Activated CD8-positive, alpha-beta memory T cell treated with anti-CD3 and anti-CD28 coated beads, Interleukin-2, amount 10 ng/mL, durations not matched to agents 7 days and 5 days (primary cell): ENCODE measurements at regions not wholly inside any gene's neighbourhood (a gene's known extent, or its start where the extent isn't known, plus 50 kb on each side); places are given as distances from the start of the nearest gene placed in this dataset.

ENCODE experiments used
- ATAC-seq: fragments of 150-1000 bp; cut with Tn5 transposase; one replicate; pipeline ENCODE4 v1.10.0; 2021; ENCODE audit warnings: moderate library complexity
- CTCF ChIA-PET: fragments of 350-600 bp; sonication (Branson Sonifier 250); formaldehyde crosslinking; loops from one replicate; lab custom pipeline; 2021; ENCODE audit warnings: antibody characterized with exemption; lab: Charles Lee
- DNase-seq: peaks from one replicate; pipeline ENCODE4 v3.0.0-alpha.2; 2020
- H3K27ac Mint-ChIP-seq: one replicate; pipeline ENCODE4 v1.8.0; 2021; ENCODE audit warnings: mild to moderate bottlenecking, mixed read lengths
- H3K27me3 Mint-ChIP-seq: one replicate; pipeline ENCODE4 v1.8.0; 2021; ENCODE audit warnings: mixed read lengths
- H3K36me3 Mint-ChIP-seq: one replicate; pipeline ENCODE4 v1.8.0; 2021; ENCODE audit warnings: mild to moderate bottlenecking, mixed read lengths
- H3K4me1 Mint-ChIP-seq: one replicate; pipeline ENCODE4 v1.8.0; 2021; ENCODE audit warnings: mixed read lengths
- H3K4me3 Mint-ChIP-seq: one replicate; pipeline ENCODE4 v1.8.0; 2021; ENCODE audit warnings: mild to moderate bottlenecking, moderate library complexity, mixed read lengths
- H3K9me3 Mint-ChIP-seq: one replicate; pipeline ENCODE4 v1.8.0; 2022; ENCODE audit warnings: low read depth, mixed read lengths

DNA sequence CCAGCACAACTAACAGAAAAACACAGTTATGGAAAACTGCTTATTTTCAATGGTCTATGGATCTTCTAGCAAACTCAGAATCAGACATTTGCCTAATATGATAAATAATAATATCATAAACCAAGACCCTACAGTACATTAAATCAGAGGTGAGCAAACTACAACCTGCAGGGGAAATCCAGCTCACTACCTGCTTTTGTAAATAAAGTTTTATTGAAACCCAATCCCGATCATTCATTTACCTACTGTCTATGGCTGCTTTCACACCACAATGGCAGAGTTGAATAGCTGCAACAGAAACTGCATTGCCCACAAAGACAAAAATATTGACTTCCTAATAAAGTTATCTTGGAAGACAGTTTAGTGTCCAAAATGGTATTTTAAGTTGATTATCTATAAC, 108.5 kb downstream of the ELAPOR2 start:
- Mint-ChIP-seq H3K9me3 (no peaks in the 10 kb centered on the region), H3K4me1 (peaks cover 2% of the 10 kb centered on the region), H3K27me3 (peaks cover 6% of the 10 kb centered on the region), H3K36me3 (no peaks in the 10 kb centered on the region), H3K27ac (no peak overlapping the region), H3K4me3 (no peak overlapping the region)
- ATAC-seq (no peak), DNase-seq (no peak)
- CTCF ChIA-PET: interaction anchor here (1.0 kb wide), 1 partner anchor 110 kb away, joined by 3 read pairs; no protein-coding TSS in a partner anchor

DNA sequence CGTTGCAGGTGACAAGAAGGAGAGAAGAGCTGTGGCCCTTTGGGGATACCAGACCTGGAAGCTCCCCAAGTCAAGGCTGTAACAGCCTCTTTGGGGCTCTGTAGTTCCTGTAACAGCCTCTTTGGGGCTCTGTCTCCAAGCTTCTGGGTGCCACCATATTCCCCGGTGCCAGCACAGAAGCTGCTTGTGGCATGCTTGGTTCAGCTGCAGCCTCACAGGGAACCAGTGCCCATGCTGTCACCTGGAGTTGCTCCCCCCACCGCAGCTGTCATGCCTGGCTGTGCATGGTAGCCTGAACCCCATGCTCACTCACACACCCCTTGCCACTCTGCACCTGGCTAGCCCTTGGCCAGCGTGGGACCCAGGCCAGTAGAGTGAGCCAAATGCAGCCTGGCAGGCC, 109.1 kb downstream of the ELAPOR2 start:
- H3K4me1 Mint-ChIP-seq: peaks cover 2% of the 10 kb centered on the region
- no peak for ATAC-seq
- CTCF ChIA-PET: interaction anchor here (1.0 kb wide), 1 partner anchor 111 kb away, joined by 3 read pairs; no protein-coding TSS in a partner anchor
- H3K36me3 Mint-ChIP-seq: no peaks in the 10 kb centered on the region
- no peaks in the 10 kb centered on the region for H3K9me3 Mint-ChIP-seq
- H3K27ac Mint-ChIP-seq: no peak overlapping the region
- no peak for DNase-seq
- peaks cover 3% of the 10 kb centered on the region for H3K27me3 Mint-ChIP-seq
- no peak overlapping the region for H3K4me3 Mint-ChIP-seq

DNA sequence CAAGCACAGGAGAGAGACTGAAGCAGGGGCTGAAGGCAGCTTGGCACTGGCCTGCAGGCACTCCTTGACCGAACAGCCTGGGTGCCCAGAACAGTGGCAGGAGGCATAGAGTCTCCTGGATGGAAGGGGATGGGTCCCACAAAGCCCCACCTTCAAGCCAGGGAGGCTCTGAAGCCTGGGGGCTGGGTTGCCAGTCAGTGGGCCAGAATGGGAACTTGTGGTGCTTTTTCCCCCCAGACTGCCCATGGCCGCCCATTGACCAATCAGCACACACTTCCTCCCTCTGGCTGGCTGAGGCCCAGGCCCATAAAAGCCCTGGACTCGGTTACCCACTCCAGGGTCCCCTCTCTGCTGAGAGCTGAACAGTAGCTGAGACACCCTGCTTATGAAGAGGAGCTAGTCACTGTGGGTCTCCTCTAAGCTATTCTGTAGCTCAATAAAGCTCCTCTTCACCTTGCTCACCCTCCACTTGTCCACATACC, 109.6 kb downstream of the ELAPOR2 start:
- Mint-ChIP-seq H3K27ac (no peak overlapping the region), H3K36me3 (no peaks in the 10 kb centered on the region), H3K4me1 (peaks cover 2% of the 10 kb centered on the region), H3K9me3 (no peaks in the 10 kb centered on the region), H3K4me3 (no peak overlapping the region), H3K27me3 (peaks cover 3% of the 10 kb centered on the region)
- CTCF ChIA-PET: interaction anchor here (1.0 kb wide), 1 partner anchor 112 kb away, joined by 3 read pairs; no protein-coding TSS in a partner anchor
- ATAC-seq (no peak), DNase-seq (no peak)

DNA sequence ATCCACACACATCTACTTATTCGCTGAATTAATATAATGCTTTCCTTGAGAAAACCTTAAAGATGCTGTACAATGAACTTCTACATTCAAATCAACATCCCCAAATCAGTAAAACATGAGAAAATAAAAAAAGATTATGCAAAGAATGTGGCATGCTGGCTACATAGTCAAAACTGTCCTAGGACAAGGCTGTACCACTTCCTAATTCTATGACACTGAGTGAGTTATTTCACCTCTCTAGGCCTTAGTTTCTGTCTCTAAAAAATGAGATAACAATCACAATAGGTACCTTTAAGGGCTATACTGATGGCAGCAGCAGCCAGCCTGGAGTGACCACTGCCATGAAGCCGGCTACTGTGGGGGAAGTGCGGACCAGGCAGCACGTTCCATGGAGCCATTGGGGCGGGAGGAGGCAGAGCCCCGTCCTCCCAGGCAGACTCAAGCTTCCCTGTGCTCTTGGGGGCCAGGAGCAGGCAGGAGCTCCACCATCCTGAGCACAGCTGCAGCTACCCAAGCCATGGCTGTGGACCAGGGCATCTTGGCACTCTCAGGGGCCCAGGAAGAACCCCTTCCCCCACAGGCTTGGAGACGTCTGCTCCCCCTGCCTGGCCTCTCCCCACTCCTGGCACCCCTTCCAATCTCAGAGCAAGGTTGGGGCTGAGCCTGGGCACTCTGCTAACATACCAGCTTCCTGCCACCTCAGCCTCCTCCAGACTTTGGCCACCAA, 110.2 kb downstream of the ELAPOR2 start:
- no peaks in the 10 kb centered on the region for H3K36me3 Mint-ChIP-seq
- H3K27me3 Mint-ChIP-seq: peaks cover 3% of the 10 kb centered on the region
- H3K4me3 Mint-ChIP-seq: no peak overlapping the region
- CTCF ChIA-PET: no interaction called here
- H3K27ac Mint-ChIP-seq: no peak overlapping the region
- H3K4me1 Mint-ChIP-seq: peaks cover 2% of the 10 kb centered on the region
- ATAC-seq (no peak), DNase-seq (no peak)
- no peaks in the 10 kb centered on the region for H3K9me3 Mint-ChIP-seq

DNA sequence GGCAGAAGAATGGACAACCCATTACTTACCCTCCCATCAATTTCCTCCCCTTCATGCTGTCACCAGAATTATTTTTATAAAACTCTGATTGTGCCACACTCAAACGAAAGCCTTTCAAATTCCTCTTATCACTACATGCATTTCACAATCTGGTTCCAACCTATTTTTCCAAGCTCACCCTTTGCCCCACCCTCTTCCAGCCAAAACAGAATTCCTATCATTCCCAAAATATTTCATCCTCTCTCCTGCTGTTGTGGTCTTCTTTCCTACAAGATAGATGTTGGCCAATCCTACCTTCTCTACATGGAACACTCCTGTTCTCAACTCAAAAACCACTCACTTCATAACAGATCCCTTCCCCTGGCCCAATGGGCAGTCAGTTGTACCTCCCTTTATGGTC, 111.5 kb downstream of the ELAPOR2 start:
- ATAC-seq: no peak
- Mint-ChIP-seq H3K9me3 (no peaks in the 10 kb centered on the region), H3K4me3 (no peak overlapping the region), H3K4me1 (peaks cover 2% of the 10 kb centered on the region), H3K27me3 (peaks cover under 1% of the 10 kb centered on the region), H3K36me3 (no peaks in the 10 kb centered on the region), H3K27ac (no peak overlapping the region)
- no peak for DNase-seq
- CTCF ChIA-PET: no interaction called here

DNA sequence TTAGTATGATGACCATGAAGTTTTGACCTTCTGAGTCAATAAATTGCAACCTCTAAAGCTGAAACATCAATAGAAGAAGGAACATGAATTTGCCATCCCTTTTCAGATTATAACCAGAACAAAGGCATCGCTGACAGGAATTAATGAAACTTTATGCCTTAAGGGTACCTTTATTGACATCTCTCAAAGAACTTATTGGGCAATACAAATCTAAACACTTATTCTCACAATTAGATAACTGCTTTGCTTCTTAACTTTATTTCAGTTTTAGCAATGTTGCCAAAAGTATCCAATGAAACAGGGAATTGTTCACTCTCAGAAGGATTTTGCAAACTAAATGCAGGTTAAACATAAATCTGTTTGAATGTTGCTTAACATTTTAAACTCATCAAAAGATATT, 116.0 kb downstream of the ELAPOR2 start:
- no peaks in the 10 kb centered on the region for H3K36me3 Mint-ChIP-seq
- ATAC-seq (no peak), DNase-seq (no peak)
- no peaks in the 10 kb centered on the region for H3K9me3 Mint-ChIP-seq
- no peak overlapping the region for H3K4me3 Mint-ChIP-seq
- no peak overlapping the region for H3K27ac Mint-ChIP-seq
- CTCF ChIA-PET: interaction anchor here (1.3 to 4.7 kb wide), 2 partner anchors 17 to 204 kb away, joined by 3 to 29 read pairs; no protein-coding TSS in a partner anchor
- peaks cover 6% of the 10 kb centered on the region for H3K27me3 Mint-ChIP-seq
- no peaks in the 10 kb centered on the region for H3K4me1 Mint-ChIP-seq

DNA sequence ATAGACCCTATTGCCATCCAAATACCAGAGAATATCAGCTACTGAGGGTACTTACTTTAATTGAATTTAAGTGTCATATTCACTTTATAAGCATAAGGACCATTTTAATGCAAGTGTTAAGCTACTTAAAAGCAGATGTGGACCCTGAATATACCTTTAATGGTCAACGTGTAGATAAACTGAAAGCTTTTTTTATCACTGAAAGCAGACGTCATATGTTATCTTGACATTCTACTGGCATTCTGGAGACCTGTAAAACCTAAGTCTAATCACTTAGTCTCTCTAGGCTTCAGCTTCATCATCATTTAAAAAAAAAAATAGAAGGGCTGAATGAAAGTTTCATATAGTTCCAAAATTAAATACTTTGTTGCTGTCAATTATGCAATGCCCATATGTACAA, 116.5 kb downstream of the ELAPOR2 start:
- no peak overlapping the region for H3K27ac Mint-ChIP-seq
- no peak overlapping the region for H3K4me3 Mint-ChIP-seq
- DNase-seq (no peak), ATAC-seq (no peak)
- no peaks in the 10 kb centered on the region for H3K9me3 Mint-ChIP-seq
- H3K4me1 Mint-ChIP-seq: no peaks in the 10 kb centered on the region
- H3K27me3 Mint-ChIP-seq: peaks cover 6% of the 10 kb centered on the region
- no peaks in the 10 kb centered on the region for H3K36me3 Mint-ChIP-seq
- CTCF ChIA-PET: interaction anchor here (1.3 to 4.7 kb wide), 2 partner anchors 16 to 205 kb away, joined by 3 to 29 read pairs; no protein-coding TSS in a partner anchor

DNA sequence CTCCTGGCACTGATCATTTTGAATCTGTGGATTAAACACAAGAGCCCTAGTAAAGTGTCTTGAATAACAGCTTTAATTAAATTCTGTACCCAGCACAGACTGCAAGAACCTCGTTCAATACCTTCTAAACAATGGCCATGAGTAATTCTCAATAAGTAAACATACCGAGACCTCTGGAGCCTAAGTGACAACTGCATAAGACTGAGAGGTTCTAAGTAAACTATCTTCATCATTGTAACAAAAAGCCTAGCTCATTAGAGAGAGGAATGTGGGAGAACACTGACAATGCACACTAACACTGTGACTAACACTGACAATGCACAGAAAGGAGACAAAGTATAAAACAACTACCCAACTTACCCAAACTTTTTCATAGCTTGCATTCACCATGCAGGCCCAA, 117.4 kb downstream of the ELAPOR2 start:
- Mint-ChIP-seq H3K9me3 (no peaks in the 10 kb centered on the region), H3K27ac (no peak overlapping the region), H3K4me3 (no peak overlapping the region), H3K36me3 (no peaks in the 10 kb centered on the region), H3K4me1 (no peaks in the 10 kb centered on the region), H3K27me3 (peaks cover 6% of the 10 kb centered on the region)
- DNase-seq (no peak), ATAC-seq (no peak)
- CTCF ChIA-PET: interaction anchor here (1.3 to 4.7 kb wide), 3 partner anchors 15 to 294 kb away, joined by 3 to 29 read pairs (median 5); no protein-coding TSS in a partner anchor

DNA sequence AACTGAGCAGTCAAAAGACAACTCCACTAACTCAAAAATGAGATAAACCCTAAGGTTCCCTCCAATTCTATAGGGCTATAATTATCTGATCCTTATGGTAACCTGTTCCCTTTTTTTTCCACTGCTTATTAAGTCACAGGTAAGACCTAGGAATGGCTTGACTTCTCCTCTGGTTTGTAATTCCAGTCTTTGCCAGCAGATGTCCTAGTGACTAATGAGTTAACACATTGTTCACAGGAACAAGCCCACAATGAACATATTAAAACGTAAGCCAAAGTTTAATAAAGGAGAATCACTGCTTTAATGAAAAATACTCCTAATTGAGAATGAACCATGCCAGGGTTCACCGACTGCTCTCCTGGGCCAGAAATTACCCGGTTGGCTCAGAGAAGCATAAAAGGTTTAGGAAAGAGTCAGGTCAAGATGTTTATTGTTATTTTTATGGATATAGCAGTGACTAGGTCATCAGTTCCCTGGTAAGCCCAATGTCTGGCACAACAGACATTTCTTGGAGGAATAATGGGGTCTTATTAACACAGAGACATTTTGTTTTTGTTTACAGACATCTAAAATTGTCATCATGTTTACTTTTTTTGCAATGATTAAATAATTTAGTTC, 120.1 kb downstream of the ELAPOR2 start:
- Mint-ChIP-seq H3K27ac (no peak overlapping the region), H3K27me3 (peaks cover 6% of the 10 kb centered on the region), H3K4me3 (no peak overlapping the region), H3K4me1 (no peaks in the 10 kb centered on the region), H3K36me3 (no peaks in the 10 kb centered on the region), H3K9me3 (no peaks in the 10 kb centered on the region)
- peak; percentile 65 for ATAC-seq
- CTCF ChIA-PET: interaction anchor here (4.7 kb wide), 1 partner anchor 209 kb away, joined by 29 read pairs; no protein-coding TSS in a partner anchor
- DNase-seq: peak; percentile 52

DNA sequence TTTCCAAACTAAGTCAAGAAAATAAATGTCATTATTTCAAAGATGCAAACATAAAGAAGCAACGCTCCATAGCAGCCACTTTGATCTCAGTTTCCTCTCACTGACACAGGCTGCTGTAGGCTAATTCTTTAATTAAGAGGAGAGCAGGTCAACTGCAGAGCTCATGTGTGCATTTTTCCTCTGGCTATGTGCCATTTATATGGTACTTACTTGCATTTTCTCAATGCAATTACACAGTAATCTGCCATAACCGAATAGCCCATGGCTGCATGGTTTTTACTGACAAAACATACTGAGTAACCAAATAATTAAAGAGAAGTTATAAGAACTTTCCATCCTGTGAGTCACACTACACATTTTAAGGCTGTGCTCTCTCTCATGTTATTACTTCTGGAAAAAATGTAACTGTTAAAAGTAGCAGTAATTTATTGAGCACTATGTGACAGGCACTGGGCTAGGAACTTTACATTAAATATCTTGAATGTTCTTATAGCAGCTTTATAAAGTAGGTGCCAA, 122.0 kb downstream of the ELAPOR2 start:
- CTCF ChIA-PET: interaction anchor here (2.3 kb wide), 1 partner anchor 10 kb away, joined by 12 read pairs; no protein-coding TSS in a partner anchor
- H3K4me3 Mint-ChIP-seq: no peak overlapping the region
- ATAC-seq (no peak), DNase-seq (no peak)
- peaks cover 2% of the 10 kb centered on the region for H3K27me3 Mint-ChIP-seq
- H3K27ac Mint-ChIP-seq: no peak overlapping the region
- no peaks in the 10 kb centered on the region for H3K4me1 Mint-ChIP-seq
- no peaks in the 10 kb centered on the region for H3K9me3 Mint-ChIP-seq
- H3K36me3 Mint-ChIP-seq: no peaks in the 10 kb centered on the region

DNA sequence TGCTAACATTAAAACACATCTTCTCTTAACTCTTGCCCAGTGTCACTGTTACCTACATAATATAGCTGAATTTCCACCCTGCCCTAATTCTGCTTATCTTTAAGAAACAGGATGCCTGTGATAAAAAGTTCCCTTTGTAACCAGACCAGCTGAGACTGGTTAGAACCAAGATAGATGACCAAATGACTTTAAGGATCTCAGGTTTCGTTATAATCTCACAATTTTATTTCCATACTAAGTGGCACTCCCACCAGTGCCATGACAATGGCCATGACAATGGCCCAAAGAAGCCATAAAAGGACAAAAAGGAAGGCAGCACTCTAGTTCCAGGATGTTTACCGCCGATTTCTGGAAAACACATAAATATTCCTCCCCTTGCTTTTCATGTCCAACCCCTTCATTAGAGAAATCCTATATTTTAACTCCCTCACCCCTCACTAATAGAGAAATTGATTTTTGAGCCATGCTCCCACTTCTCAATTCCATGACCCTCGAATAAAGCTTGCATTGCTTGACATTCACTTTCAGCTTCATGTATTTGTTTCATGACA, 126.1 kb downstream of the ELAPOR2 start:
- no peak overlapping the region for H3K27ac Mint-ChIP-seq
- H3K4me1 Mint-ChIP-seq: no peaks in the 10 kb centered on the region
- no peak overlapping the region for H3K4me3 Mint-ChIP-seq
- DNase-seq (no peak), ATAC-seq (no peak)
- no peaks in the 10 kb centered on the region for H3K27me3 Mint-ChIP-seq
- H3K9me3 Mint-ChIP-seq: no peaks in the 10 kb centered on the region
- no peaks in the 10 kb centered on the region for H3K36me3 Mint-ChIP-seq
- CTCF ChIA-PET: interaction anchor here (1.3 to 1.4 kb wide), 2 partner anchors 215 to 303 kb away, joined by 3 to 4 read pairs; no protein-coding TSS in a partner anchor

DNA sequence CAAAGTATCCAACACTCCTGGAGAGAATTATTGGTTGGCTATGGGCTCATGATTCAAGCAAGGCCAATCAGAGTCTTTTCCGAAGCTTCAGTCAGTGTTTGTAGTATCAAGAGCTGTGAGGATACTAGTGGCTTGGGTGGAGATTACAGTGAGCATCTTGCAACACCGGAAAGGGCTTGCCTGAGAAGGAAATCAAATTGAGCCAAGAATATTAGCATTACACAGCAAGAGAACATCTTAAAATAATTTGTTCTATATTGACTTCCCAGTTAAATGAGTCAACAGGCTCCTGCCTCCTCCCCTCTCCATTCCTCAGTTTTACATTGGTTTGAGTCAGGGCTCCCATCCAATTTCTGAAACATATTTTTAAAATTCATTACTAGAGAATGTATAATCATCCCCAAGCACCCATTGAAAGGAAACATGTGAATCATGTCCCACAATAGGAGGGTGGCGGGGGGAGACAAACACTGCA, 127.4 kb downstream of the ELAPOR2 start:
- ATAC-seq (no peak), DNase-seq (no peak)
- Mint-ChIP-seq H3K27ac (no peak overlapping the region), H3K36me3 (no peaks in the 10 kb centered on the region), H3K27me3 (peaks cover 2% of the 10 kb centered on the region), H3K4me1 (no peaks in the 10 kb centered on the region), H3K9me3 (no peaks in the 10 kb centered on the region), H3K4me3 (no peak overlapping the region)
- CTCF ChIA-PET: interaction anchor here (2.8 kb wide), 1 partner anchor 217 kb away, joined by 13 read pairs; no protein-coding TSS in a partner anchor

DNA sequence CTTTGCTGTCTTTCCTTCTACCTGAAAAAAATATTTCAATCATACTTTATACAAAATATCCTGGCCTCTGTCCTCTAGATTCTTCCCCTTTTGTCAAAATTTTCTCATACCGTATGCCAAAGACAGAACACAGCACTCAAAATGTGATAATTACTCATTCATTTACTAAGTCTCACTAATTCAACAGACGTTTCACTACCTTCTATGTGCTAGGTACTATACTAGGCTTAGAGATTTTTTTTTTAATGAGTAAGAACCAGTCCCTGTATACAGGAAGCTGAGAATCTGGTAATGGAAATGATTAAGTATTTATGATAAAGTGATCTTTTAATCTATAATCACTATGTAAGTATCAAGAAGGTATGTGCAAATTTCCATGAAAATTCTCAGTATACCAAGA, 128.0 kb downstream of the ELAPOR2 start:
- H3K4me1 Mint-ChIP-seq: no peaks in the 10 kb centered on the region
- peaks cover 2% of the 10 kb centered on the region for H3K27me3 Mint-ChIP-seq
- no peak overlapping the region for H3K27ac Mint-ChIP-seq
- no peak overlapping the region for H3K4me3 Mint-ChIP-seq
- no peaks in the 10 kb centered on the region for H3K9me3 Mint-ChIP-seq
- DNase-seq: no peak
- H3K36me3 Mint-ChIP-seq: no peaks in the 10 kb centered on the region
- ATAC-seq: no peak
- CTCF ChIA-PET: interaction anchor here (2.8 kb wide), 1 partner anchor 217 kb away, joined by 13 read pairs; no protein-coding TSS in a partner anchor
